ENCODE measurements at regions not wholly inside any gene's neighbourhood (a gene's known extent, or its start where the extent isn't known, plus 50 kb on each side); places are given as distances from the start of the nearest gene placed in this dataset.

DNA sequence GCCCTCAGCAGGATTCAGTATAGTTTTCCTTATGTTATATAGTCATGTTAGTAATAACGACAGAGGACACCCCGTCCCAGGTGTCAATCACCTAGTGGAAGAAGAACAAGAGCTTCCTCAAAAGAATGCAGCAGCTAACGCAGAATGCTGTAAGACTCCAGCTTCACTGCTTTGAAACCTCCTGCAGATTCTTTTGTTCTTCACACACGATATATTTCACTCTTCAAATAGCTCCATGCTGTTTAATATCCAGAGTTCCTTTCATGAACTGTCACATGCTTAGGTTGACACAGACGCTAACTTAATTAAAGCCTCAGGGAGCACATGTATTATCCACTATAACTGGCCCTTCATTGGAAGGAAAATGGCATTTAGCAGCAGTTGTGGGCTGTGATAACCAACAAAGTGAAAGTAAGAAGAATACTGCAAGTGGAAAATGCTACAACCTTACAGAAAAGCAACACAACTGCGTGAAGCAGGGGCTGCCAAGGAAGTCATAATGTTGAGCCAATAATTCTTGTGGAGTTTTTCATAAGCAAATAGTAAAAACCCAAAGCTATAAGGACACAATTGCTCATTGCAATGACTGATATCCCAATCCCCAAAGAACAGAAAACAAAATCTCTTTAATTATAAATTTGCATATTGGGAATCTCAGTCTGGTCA, 387.5 kb downstream of the PLK2 start:
- Mint-ChIP-seq H3K27ac (ENCODE audit: unreplicated experiment) (no peak overlapping the region), H3K27me3 (ENCODE audit: unreplicated experiment) (no peaks in the 10 kb centered on the region), H3K4me3 (ENCODE audit: unreplicated experiment) (no peak overlapping the region), H3K36me3 (ENCODE audit: unreplicated experiment) (no peaks in the 10 kb centered on the region), H3K9me3 (ENCODE audit: unreplicated experiment) (peaks cover under 1% of the 10 kb centered on the region), H3K4me1 (ENCODE audit: low read depth, unreplicated experiment) (peaks cover 4% of the 10 kb centered on the region)
- TF ChIP-seq, protein P1, sequence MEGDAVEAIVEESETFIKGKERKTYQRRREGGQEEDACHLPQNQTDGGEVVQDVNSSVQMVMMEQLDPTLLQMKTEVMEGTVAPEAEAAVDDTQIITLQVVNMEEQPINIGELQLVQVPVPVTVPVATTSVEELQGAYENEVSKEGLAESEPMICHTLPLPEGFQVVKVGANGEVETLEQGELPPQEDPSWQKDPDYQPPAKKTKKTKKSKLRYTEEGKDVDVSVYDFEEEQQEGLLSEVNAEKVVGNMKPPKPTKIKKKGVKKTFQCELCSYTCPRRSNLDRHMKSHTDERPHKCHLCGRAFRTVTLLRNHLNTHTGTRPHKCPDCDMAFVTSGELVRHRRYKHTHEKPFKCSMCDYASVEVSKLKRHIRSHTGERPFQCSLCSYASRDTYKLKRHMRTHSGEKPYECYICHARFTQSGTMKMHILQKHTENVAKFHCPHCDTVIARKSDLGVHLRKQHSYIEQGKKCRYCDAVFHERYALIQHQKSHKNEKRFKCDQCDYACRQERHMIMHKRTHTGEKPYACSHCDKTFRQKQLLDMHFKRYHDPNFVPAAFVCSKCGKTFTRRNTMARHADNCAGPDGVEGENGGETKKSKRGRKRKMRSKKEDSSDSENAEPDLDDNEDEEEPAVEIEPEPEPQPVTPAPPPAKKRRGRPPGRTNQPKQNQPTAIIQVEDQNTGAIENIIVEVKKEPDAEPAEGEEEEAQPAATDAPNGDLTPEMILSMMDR (IDR thresholded peaks at IDR 0.05; ENCODE audit: partially characterized antibody, unreplicated experiment): no peak
- no peak for DNase-seq

DNA sequence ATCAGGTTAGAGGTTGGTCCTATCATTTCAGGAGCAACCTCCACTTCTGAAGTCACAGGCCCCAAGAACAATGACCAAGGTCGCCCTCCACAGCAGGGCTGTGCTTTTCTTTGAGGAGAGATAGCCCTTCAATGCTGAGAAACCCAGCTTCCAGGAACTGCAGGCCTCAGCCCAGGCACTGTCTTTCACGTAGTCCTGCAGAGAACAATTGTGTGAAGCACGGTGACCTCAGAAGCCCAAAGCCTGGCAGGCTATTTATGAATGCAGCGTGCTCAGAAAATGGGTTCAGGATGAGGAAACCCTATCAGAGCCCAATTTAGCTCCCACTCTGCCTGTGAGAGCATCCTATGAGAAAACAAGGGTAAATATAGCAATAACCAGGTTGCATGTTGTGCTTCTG, 388.3 kb downstream of the PLK2 start:
- Mint-ChIP-seq H3K27me3 (ENCODE audit: unreplicated experiment) (no peaks in the 10 kb centered on the region), H3K4me1 (ENCODE audit: low read depth, unreplicated experiment) (peaks cover 2% of the 10 kb centered on the region), H3K4me3 (ENCODE audit: unreplicated experiment) (no peak overlapping the region), H3K36me3 (ENCODE audit: unreplicated experiment) (no peaks in the 10 kb centered on the region), H3K9me3 (ENCODE audit: unreplicated experiment) (no peaks in the 10 kb centered on the region), H3K27ac (ENCODE audit: unreplicated experiment) (no peak overlapping the region)
- DNase-seq: no peak
- TF ChIP-seq, protein P1 (IDR thresholded peaks at IDR 0.05; ENCODE audit: partially characterized antibody, unreplicated experiment): no peak

DNA sequence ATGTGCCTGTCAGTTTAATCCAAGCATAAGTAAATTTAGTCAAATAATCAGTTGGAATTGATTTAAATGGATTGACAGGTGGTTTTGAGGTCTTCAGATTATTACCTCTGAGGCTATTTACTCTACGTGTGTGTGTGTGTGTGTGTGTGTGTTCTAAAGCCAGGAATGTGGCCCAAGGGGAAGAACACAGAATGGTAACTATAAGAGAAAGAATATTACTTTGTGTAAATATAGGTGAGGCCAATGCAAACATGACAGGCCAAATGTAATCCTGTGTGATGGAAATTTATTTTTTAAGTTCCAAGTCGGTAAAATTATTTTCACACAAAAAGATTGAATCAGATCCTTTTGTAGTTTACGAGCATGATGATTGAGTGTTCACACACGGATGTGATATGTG, 390.0 kb downstream of the PLK2 start:
- no peaks in the 10 kb centered on the region for H3K27me3 Mint-ChIP-seq (ENCODE audit: unreplicated experiment)
- H3K36me3 Mint-ChIP-seq (ENCODE audit: unreplicated experiment): no peaks in the 10 kb centered on the region
- no peaks in the 10 kb centered on the region for H3K9me3 Mint-ChIP-seq (ENCODE audit: unreplicated experiment)
- TF ChIP-seq, protein P1 (IDR thresholded peaks at IDR 0.05; ENCODE audit: partially characterized antibody, unreplicated experiment): no peak
- H3K4me3 Mint-ChIP-seq (ENCODE audit: unreplicated experiment): no peak overlapping the region
- no peak for DNase-seq
- no peaks in the 10 kb centered on the region for H3K4me1 Mint-ChIP-seq (ENCODE audit: low read depth, unreplicated experiment)
- no peak overlapping the region for H3K27ac Mint-ChIP-seq (ENCODE audit: unreplicated experiment)

DNA sequence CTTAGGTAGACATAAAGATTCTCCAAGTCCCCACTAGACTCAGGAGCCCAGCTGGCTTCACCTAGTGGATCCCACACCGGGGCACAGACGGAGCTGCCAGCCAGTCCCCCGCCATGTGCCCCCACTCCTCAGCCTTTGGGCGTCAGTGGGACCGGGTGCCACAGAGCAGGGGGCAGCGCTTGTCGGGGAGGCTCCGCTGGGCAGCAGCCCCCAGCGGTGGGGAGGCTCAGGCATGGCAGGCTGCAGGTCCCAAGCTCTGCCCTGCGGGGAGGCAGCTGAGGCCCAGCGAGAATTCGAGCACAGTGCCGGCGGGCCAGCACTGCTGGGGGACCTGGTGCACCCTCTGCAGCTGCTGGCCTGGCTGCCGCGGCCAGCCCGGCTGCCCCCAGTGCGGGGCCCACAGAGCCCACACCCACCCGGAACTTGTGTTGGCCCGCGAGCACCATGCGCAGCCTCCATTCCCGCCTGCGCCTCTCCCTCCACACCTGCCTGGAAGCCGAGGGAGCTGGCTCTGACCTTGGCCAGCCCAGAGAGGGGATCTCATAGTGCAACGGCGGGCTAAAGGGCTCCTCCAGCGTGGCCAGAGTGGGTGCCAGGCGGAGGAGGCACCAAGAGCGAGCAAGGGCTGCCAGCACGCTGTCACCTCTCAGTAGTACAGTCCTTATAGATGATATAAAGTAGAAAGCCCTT, 390.7 kb downstream of the PLK2 start:
- DNase-seq: no peak
- no peak overlapping the region for H3K4me3 Mint-ChIP-seq (ENCODE audit: unreplicated experiment)
- no peaks in the 10 kb centered on the region for H3K9me3 Mint-ChIP-seq (ENCODE audit: unreplicated experiment)
- no peak overlapping the region for H3K27ac Mint-ChIP-seq (ENCODE audit: unreplicated experiment)
- H3K27me3 Mint-ChIP-seq (ENCODE audit: unreplicated experiment): no peaks in the 10 kb centered on the region
- no peaks in the 10 kb centered on the region for H3K4me1 Mint-ChIP-seq (ENCODE audit: low read depth, unreplicated experiment)
- TF ChIP-seq, protein P1 (IDR thresholded peaks at IDR 0.05; ENCODE audit: partially characterized antibody, unreplicated experiment): no peak
- H3K36me3 Mint-ChIP-seq (ENCODE audit: unreplicated experiment): no peaks in the 10 kb centered on the region

DNA sequence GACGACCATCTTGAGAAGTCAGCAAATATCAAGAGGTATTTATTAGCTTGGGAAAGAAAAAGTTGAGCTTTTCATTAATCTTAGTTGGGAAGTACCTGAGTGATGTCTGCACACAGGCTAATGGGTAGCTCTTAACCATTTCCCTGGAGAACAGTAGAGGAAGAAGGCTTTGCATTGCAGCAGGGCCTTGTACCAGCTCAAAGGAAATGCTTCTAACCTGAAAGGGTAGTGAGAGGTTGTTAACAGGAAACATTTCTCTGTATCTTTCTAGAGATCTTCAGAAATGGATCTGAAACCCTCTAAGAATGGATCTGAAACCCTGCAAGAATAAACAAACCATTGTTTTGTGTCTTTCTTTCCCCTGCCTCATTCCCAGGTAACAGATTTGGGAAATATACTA, 393.3 kb downstream of the PLK2 start:
- no peak for DNase-seq
- Mint-ChIP-seq H3K27me3 (ENCODE audit: unreplicated experiment) (no peaks in the 10 kb centered on the region), H3K4me3 (ENCODE audit: unreplicated experiment) (no peak overlapping the region), H3K27ac (ENCODE audit: unreplicated experiment) (no peak overlapping the region), H3K4me1 (ENCODE audit: low read depth, unreplicated experiment) (no peaks in the 10 kb centered on the region), H3K36me3 (ENCODE audit: unreplicated experiment) (no peaks in the 10 kb centered on the region), H3K9me3 (ENCODE audit: unreplicated experiment) (no peaks in the 10 kb centered on the region)
- TF ChIP-seq, protein P1 (IDR thresholded peaks at IDR 0.05; ENCODE audit: partially characterized antibody, unreplicated experiment): no peak
